Stimulated activated CD8-positive, alpha-beta memory T cell treated with anti-CD3 and anti-CD28 coated beads, Interleukin-4, amount 100 ng/mL, for 48 hours (primary cell): ENCODE measurements at regions not wholly inside any gene's neighbourhood (a gene's known extent, or its start where the extent isn't known, plus 50 kb on each side); places are given as distances from the start of the nearest gene placed in this dataset.
"Not testable (repeated sequence)": the region's sequence is repeated elsewhere in the genome, so short reads cannot be mapped to it uniquely, and the experiment has no call there.

Source experiments
- DNase-seq: peaks from one replicate; pipeline ENCODE4 v3.0.0-alpha.2; 2020

DNA sequence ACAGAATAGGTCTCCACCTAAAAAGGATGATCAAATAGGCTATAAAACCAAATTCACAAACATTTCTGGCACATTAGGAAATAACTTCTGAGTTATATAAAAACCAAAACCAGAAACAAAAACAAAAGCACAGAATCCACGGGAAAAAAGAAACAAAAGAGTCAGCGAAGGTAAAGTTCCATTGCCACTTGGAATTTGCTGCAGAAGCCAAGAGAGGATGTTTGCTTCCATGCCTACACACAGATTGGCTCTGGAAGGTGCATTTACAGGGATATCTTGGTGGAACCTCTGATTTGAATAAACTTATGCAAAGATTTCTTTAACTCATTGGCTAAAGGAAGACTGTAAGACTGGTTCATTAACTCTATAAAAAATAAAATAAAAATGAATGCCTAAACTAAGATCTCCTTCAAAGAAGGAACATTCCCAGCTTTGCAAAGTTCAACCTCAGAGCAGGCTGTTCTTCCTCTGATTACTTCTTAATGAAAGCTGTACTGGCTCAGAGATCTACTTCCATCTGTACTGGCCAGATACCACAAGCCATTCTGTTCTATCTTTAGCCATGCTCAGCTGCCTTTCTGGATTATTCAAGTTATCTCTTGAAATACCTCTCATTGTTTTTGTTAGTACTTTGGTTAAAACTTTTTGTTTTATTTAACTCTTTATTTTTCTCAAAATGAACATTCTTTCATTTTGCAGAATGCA lies 537.5 kb upstream of the CCDC54 start:
- DNase-seq, result no peak

GRCh38 chr3:106840319-106840718 lies 536.9 kb upstream of the CCDC54 start:
- no peak for DNase-seq

GRCh38 chr3:106842151-106842550 lies 535.1 kb upstream of the CCDC54 start:
- DNase-seq, result no peak

DNA sequence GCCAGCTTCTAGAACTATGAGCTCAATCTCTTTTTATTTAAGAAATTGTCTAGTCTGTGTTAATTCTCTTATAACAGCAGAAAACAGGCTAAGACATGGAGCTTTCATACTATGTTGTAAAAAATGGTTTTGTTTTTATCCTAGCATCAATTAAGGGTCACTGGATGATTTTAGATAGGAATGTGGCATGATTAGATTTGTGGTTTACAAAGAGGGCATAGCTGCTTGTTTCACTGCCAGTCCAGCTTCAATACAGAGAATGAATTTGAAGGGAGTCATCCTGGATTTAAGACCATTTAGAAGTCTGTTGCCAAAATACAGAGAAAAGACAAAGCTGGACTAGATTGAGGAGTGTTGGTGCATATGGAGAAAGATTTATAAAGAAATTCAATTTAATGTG lies 532.6 kb upstream of the CCDC54 start:
- no peak for DNase-seq

DNA sequence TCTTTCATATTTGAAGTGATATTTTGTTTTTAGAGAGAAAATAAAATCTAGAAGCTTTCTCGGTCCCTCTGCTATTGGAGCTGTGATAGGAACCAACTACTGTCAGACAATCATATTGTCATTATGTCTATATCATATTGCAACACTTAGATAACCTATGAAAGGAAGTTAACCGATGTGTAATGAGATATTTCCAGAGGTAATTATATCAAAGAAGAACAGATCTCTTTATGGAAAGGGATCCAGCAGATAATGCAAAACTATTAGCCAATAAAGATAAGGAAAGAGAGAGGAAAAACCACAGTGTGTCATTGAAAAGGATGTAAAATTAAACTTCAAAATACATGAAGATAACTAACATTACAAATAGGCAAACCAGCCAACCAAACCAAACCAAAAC lies 529.1 kb upstream of the CCDC54 start:
- DNase-seq, result no peak

DNA sequence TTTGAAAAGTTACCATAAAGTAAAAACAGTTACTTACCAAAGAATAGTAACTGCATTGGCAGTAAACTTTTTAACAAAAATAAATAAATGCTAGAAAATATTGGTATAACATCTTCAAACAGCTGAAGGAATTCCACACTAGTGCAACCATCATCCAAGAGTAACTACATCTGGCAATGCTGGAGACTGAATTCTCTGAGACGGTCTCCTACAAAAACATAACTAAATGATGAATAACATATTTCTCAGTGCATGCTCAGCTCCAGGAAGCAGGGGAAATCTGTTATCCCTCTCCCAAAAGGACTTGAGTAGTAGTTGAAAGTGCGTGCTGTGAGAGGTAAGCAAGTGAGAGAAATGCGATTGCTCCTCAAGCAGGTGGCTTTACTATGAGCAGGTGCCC lies 526.8 kb upstream of the CCDC54 start:
- DNase-seq, result no peak

GRCh38 chr3:106858321-106858720 lies 518.9 kb upstream of the CCDC54 start:
- not testable (repeated sequence) for DNase-seq

- DNase-seq, result no peak
These were observed 517.1 kb upstream of the CCDC54 start for GRCh38 chr3:106860182-106860581.

DNA sequence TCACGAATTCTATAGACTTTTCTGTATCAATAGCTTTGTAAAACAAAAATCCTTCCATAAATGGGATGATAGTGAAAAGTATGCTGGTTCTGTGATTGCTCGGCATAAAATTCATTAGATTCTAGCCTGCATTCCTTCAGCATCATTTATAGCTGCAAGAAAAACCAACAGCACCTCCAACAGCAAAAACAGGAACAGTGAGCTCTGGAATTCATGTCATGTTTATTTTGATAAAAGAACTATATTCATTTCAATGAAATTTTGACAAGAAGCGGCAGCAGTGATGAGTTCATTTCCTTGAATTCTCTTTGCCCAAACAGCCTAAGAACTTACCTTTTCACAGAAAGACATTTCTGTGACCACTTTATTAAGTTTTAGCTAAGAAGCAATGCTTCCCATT lies 515.2 kb upstream of the CCDC54 start:
- no peak for DNase-seq

DNA sequence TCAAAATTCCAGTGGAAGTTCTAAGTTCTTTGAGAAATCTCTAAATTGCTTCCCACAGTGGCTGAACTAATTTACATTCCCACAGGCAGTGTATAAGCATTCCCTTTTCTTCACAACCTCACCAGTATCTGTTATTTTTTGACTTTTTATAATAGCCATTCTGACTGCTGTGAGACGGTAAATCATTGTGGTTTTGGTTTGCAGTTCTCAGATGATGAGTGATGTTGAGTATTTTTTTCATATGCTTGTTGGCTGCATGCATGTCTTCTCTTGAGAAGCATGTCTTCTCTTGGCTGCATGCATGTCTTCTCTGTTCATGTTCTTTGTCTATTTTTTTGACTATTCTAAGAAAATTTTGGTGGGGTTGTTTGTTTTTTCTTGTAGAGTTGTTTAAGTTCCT lies 499.6 kb upstream of the CCDC54 start:
- no peak for DNase-seq

- no peak for DNase-seq
These were observed 497.0 kb upstream of the CCDC54 start for GRCh38 chr3:106880206-106880605.

GRCh38 chr3:106881186-106881585 lies 496.1 kb upstream of the CCDC54 start:
- no peak for DNase-seq

- no peak for DNase-seq
These were observed 494.9 kb upstream of the CCDC54 start for GRCh38 chr3:106882297-106882696.

DNA sequence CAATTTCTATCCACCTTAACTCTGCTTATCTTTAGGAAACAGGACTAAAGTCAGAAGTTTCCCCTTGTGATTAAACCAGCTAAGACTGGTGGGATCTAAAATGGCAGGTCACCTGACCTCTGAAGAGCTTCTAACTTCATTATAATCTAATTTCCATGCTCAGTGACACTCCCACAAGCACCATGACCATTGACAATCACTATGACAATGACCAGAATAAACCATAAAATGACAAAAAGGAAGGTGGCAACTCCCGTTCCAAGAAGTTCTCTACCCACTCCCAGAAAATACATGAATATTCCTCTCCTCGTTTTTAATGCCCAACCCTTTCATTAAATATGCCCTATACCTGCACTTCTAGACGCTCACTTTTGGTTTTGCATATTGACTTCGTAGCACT lies 471.2 kb upstream of the CCDC54 start:
- no peak for DNase-seq

DNA sequence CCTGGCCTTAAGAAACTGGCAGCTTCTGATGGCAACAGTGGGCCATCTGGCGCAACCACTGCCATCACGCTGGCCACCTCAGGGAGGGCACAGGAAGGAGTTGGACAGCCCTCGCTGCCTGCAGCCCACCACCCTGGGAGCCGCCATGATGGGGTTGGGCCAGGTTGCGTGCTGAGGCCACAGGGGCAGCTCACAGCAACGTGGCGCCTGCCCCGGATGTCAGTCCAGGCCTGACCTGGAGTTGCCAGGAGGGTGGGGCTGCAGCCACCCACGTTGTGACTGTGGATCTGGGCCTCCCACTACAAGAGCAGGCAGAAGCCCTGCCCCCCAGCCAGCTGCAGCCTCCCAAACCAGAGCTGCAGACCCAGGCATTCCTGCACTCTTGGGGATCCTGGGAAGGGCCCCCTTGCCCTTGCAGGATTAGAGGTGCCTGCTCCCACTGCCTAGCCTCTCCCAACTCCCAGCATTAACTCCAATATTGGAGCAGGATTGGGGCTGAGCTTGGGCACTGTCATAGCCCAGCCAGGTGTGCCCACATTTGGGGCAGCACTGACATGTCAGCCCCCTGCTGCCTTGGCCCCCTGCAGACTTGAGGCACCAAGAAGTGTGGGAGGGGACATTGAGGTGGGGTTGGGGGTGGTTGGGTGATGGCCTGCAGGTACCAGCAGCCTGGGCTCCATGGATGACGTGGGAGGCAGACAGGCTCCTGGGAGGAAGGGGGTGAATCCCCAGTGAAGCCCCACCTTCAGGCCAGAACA lies 468.9 kb upstream of the CCDC54 start:
- no peak for DNase-seq

- no peak for DNase-seq
These were observed 464.0 kb upstream of the CCDC54 start for GRCh38 chr3:106913111-106913698.

DNA sequence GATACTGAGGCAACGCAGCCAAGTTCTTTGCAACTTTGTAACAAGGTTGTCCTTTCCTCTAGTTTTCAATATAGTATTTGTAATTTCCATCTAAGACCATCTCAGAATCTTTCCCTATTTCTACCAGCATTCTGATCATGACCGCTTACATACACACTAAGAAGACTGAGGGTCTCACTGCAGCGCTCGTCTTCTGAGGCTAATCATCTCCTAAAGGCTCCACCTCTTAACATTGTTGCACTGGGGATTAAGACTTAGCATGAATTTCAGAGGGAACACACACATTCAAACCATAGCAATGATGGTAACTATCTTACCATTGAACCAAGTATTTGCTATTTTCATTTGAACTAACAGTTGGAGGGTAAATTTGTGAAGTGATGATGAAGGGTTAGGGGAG lies 463.3 kb upstream of the CCDC54 start:
- no peak for DNase-seq

DNA sequence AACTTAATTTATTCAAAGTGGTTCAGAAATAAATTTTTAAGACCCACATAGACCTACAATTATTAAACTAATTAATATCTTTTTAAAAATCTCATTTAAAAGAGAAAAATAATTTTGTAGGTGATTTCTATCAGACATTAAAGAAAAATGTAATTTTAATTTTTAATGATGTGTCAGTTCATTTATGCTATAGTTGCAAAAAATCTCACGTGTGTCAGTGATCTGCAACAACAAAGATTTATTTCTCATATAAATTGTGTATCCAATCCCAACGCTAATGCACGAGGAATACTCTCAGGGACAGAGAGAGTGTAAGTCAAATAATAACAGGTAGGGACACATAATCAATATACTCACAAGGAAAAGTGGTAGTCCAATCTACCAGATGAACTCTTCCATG lies 456.6 kb upstream of the CCDC54 start:
- DNase-seq, result no peak

GRCh38 chr3:106929081-106929480 lies 448.2 kb upstream of the CCDC54 start:
- no peak for DNase-seq

DNA sequence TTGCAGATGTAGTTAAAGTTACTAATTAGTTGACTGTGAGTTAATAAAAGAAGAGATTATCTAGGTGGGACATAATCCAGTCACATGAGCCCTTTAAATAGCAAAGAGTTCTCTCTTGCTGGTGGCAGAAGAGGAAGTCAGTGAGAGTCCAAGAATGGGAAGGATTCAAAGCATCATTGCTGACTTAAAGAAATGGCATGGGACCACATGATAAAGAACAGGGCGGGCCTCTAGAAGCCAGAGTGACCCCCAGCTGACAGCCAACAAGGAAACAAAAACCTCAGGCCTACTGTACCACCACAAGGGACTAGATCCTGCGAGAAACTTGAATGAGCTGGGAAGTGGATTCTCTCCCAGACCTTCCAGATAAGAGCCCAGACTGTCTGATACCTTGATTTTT lies 447.2 kb upstream of the CCDC54 start:
- DNase-seq, result no peak

DNA sequence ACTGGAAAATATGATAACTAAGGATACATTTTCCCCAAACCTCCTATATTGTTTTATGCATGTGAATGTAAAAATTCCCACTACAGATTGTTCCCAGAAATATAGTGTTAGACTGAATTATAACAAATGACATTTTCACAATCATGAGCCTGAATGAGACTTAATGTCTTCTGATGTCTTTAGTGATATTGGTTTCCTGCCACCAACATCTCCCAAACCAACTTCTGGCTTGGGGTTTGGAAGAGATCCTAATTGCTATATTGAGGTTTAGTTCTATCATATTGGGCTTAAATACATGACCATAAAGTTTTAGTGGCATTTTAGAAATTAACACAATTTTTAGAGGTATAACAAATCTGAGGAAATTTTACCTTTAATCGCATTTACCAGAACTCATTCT lies 445.3 kb upstream of the CCDC54 start:
- no peak for DNase-seq

- no peak for DNase-seq
These were observed 440.9 kb upstream of the CCDC54 start for GRCh38 chr3:106936337-106936736.

- no peak for DNase-seq
These were observed 435.2 kb upstream of the CCDC54 start for GRCh38 chr3:106942051-106942450.

GRCh38 chr3:106943071-106943470 lies 434.2 kb upstream of the CCDC54 start:
- DNase-seq, result no peak
